NB4 (cell line): ENCODE measurements at regions not wholly inside any gene's neighbourhood (a gene's known extent, or its start where the extent isn't known, plus 50 kb on each side); places are given as distances from the start of the nearest gene placed in this dataset.

ENCODE experiments used
- DNase-seq: peaks from one replicate; pipeline ENCODE4 v3.0.0; 2010; ENCODE audit warnings: low read depth
- H3K4me3 ChIP-seq: one replicate; pipeline ENCODE4 v1.5.1; 2011; ENCODE audit warnings: mild to moderate bottlenecking, low read depth, low read length, moderate library complexity
- MYC ChIP-seq: IDR thresholded peaks from 2 replicates; pipeline ENCODE4 v1.6.1; 2011; ENCODE audit warnings: low read depth, low read length
- POLR2A ChIP-seq: IDR thresholded peaks from 2 replicates; pipeline ENCODE4 v1.6.1; 2011; ENCODE audit warnings: mild to moderate bottlenecking; ENCODE audit not compliant: insufficient read length; ENCODE audit errors: extremely low read depth
- TF ChIP-seq, protein P1 (sequence below): IDR thresholded peaks from 2 replicates; pipeline ENCODE4 v1.6.1; 2011; ENCODE audit warnings: low read depth, low read length
- TF ChIP-seq, protein P2 (sequence below): IDR thresholded peaks from one replicate; pipeline ENCODE4 v1.5.1; 2012; ENCODE audit warnings: low read depth, low read length

DNA sequence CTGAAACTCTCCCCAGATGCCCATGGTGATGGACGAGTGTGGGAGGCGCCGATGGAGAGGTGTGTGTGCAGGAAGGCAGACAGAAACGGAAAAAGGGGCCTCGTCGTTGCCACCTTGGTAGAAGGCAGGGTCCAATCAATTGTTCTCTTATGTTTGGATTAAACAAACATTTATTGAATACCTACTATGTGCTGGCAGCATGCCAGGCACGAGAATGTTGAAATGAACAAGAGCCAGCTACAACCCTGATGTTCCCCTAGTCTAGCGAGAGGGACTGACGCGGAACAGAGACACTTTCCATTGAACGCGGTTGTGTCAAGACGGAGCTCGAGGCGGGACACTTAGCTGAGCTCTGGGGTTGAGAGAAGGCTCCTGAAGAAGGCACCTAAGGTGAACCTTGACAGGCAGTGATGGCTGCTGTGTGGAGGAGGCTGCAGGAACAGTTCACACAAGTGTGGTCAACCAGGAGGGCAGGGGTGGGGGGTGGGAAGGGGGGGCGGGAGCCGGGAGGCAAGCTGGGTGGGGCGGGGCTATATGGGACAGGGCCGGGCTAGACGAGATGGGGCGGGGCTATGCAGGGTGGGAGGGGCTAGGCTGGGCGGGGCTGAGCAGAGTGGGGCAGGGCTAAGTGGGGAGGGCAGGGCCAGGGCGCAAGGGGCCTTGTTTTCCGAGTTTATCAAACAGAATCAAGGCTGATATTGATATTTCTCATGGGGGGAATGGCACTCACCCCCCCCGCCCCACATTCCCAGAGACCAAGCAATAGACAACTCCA lies 181.0 kb downstream of the GATA3 start:
- DNase-seq: no peak
- H3K4me3 ChIP-seq: no peak overlapping the region
- no peak for TF ChIP-seq POLR2A
- TF ChIP-seq, protein P1, sequence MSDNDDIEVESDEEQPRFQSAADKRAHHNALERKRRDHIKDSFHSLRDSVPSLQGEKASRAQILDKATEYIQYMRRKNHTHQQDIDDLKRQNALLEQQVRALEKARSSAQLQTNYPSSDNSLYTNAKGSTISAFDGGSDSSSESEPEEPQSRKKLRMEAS: no peak

DNA sequence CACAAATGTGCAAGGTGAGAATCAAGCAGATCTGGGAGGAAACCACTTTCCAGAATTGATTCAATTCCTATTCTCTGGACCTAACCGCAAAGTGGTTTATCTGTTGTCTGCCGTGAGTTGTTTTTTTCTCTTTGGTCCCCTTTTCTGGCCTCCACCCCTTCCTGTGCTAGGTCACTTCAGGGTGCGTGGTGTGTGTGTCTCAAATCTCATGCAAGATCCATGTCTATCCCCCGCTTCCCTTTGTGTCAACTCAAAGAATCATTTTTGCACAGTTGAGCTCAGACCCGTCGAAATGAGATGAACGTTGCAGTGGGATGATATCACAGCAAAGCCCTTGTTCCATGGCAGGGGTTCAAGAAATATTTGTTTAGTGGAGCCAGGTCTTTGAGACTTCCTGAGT lies 184.5 kb downstream of the GATA3 start:
- H3K4me3 ChIP-seq: no peak overlapping the region
- no peak for DNase-seq
- TF ChIP-seq, protein P2, sequence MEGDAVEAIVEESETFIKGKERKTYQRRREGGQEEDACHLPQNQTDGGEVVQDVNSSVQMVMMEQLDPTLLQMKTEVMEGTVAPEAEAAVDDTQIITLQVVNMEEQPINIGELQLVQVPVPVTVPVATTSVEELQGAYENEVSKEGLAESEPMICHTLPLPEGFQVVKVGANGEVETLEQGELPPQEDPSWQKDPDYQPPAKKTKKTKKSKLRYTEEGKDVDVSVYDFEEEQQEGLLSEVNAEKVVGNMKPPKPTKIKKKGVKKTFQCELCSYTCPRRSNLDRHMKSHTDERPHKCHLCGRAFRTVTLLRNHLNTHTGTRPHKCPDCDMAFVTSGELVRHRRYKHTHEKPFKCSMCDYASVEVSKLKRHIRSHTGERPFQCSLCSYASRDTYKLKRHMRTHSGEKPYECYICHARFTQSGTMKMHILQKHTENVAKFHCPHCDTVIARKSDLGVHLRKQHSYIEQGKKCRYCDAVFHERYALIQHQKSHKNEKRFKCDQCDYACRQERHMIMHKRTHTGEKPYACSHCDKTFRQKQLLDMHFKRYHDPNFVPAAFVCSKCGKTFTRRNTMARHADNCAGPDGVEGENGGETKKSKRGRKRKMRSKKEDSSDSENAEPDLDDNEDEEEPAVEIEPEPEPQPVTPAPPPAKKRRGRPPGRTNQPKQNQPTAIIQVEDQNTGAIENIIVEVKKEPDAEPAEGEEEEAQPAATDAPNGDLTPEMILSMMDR: no peak
- TF ChIP-seq, protein P1: no peak
- no peak for TF ChIP-seq MYC
- TF ChIP-seq POLR2A: no peak

DNA sequence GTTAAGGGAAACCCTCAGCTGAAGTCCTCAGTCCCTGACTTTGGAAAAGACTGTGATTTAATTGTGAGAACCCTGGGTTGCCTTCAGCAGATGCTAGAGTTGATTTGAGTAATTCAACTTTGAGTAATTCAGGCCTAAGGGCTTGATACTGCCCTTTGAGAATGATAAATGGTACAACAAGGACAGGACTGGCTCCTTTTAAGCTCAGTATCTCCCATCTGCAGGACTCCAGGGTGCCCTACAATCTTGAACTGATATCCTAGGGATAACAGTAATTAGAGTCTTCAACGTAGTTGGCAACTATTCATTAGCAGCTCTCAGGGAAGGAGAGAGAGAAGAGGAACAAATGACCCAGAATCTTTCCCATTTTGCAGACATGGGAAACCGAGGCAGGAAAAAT lies 186.4 kb downstream of the GATA3 start:
- no peak overlapping the region for H3K4me3 ChIP-seq
- no peak for TF ChIP-seq POLR2A
- TF ChIP-seq, protein P2: no peak
- TF ChIP-seq, protein P1: no peak
- no peak for TF ChIP-seq MYC
- no peak for DNase-seq

DNA sequence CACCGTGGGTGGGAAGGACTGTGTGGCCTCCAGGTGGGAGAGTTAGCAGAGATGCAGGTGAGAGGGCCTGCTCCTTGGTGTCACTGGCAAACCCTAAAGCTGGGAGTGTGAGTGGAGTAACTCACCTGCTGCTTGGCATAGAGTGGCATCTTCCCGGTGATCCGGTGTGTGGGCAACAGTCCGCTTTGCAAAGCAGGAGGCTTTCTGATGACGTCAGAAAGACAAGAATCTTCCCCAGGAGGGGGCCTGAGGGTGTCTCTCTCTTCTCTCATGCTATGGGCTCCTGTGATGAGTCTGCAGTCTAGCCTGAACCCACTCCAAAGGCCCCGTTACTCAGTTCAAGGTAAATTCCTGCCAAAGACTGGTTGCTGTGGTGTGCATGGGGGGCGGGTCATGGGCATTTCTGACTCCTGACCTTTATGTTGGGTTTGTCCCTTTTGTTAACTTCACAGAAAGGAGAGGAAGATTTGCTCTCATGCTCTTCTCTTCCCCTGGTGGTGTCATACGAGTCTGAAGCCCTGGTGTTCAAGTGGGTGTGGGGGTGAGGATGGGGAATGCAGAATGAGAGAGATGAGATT lies 187.9 kb downstream of the GATA3 start:
- H3K4me3 ChIP-seq: no peak overlapping the region
- TF ChIP-seq POLR2A (no peak), MYC (no peak)
- TF ChIP-seq, protein P1: no peak
- TF ChIP-seq, protein P2: no peak
- DNase-seq: no peak

DNA sequence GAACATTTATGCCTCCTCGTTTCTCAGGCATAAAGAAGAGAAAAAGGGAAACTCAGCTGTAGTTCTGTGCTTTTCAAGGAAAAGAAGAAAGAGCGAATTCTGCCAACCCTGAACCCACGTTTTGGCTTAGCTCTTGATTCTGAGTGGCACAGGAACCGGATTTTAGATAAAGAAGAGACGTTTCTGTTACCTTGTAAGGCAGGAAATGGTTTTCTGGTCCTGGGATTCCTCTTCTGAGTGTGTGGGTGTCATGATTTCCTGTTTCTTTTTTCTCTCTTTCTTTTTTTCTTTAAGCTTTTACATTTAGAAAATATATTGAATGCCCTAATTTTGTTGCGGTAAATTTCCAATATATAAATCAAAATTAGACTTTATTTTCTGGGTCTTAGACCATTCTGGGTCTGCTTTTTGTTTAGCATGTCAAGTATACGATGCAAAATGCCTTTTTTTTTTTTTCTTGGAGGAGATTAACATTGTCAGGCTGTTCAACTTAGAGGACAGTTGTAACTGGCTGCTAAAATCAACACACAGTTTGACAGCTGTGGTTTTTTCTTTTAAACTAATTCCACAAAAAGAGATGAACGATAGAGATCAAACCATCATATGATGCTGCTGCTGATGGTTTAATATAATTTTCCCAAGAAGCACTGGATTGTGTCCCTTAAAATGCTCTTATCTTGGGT lies 190.8 kb downstream of the GATA3 start:
- TF ChIP-seq, protein P1: no peak
- TF ChIP-seq, protein P2: no peak
- no peak for TF ChIP-seq MYC
- no peak for TF ChIP-seq POLR2A
- no peak overlapping the region for H3K4me3 ChIP-seq
- no peak for DNase-seq

DNA sequence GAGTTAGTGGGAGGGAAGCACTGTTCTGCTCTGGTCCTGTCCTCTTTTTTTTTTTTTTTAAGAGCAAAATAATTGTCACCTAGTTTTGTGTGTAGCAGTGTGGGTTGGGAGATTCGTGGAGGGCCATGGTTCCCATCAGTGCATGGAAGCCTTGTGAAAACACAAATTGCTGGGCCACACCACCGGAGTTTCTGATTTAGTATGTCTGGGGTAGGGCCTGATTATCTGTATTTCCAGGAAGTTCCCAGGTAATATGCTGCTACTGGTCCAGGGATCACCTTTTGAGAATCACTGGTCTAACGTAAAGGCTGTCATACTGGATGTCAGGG lies 191.3 kb downstream of the GATA3 start:
- no peak overlapping the region for H3K4me3 ChIP-seq
- DNase-seq: no peak
- TF ChIP-seq MYC (no peak), POLR2A (no peak)
- TF ChIP-seq, protein P2: no peak
- TF ChIP-seq, protein P1: no peak
